ENCODE measurements at regions not wholly inside any gene's neighbourhood (a gene's known extent, or its start where the extent isn't known, plus 50 kb on each side); places are given as distances from the start of the nearest gene placed in this dataset.

DNA sequence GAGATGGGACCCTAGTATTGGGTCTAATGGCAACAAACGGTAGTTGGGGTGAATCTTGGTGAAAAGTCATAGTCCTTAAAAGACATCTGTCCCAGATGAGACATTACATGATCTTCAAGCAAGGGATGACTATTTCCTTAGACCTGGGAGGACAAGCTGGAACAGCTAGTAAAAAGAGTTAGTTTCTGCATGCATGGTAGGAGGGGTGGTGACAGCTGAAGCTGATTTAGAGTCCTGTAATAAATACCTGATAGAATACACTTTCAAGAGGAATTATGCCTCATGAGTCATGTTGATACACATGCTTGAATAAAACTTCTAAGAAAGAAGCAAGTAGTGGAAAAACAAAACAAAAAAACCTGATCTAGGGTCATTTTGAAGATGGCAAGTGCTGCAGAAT, 247.4 kb downstream of the CD109 start:
- no peak for ATAC-seq
- no peak for TF ChIP-seq CSDC2 (CRISPR knock-in tag; IDR thresholded peaks at IDR 0.05)
- no peak for TF ChIP-seq ZC3H10 (CRISPR knock-in tag; IDR thresholded peaks at IDR 0.05)
- TF ChIP-seq, protein P1, sequence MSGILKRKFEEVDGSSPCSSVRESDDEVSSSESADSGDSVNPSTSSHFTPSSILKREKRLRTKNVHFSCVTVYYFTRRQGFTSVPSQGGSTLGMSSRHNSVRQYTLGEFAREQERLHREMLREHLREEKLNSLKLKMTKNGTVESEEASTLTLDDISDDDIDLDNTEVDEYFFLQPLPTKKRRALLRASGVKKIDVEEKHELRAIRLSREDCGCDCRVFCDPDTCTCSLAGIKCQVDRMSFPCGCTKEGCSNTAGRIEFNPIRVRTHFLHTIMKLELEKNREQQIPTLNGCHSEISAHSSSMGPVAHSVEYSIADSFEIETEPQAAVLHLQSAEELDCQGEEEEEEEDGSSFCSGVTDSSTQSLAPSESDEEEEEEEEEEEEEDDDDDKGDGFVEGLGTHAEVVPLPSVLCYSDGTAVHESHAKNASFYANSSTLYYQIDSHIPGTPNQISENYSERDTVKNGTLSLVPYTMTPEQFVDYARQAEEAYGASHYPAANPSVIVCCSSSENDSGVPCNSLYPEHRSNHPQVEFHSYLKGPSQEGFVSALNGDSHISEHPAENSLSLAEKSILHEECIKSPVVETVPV (CRISPR knock-in tag; IDR thresholded peaks at IDR 0.05): no peak
- TF ChIP-seq TOX (CRISPR knock-in tag; IDR thresholded peaks at IDR 0.05; ENCODE audit: borderline replicate concordance): no peak
- TF ChIP-seq GLIS3 (CRISPR knock-in tag; IDR thresholded peaks at IDR 0.05): no peak
- TF ChIP-seq TCF4 (CRISPR knock-in tag; IDR thresholded peaks at IDR 0.05; ENCODE audit: borderline replicate concordance): no peak
- TF ChIP-seq ZFP3 (CRISPR knock-in tag; IDR thresholded peaks at IDR 0.05): no peak
- no peak for TF ChIP-seq POU6F1 (CRISPR knock-in tag; IDR thresholded peaks at IDR 0.05; ENCODE audit: borderline replicate concordance, low read depth)
- TF ChIP-seq ISL1 (CRISPR knock-in tag; IDR thresholded peaks at IDR 0.05): no peak
- TF ChIP-seq ZNF565 (CRISPR knock-in tag; conservative IDR thresholded peaks at IDR 0.05; ENCODE audit: low read depth): no peak
- no peak for TF ChIP-seq PATZ1 (CRISPR knock-in tag; IDR thresholded peaks at IDR 0.05; ENCODE audit: borderline replicate concordance)

DNA sequence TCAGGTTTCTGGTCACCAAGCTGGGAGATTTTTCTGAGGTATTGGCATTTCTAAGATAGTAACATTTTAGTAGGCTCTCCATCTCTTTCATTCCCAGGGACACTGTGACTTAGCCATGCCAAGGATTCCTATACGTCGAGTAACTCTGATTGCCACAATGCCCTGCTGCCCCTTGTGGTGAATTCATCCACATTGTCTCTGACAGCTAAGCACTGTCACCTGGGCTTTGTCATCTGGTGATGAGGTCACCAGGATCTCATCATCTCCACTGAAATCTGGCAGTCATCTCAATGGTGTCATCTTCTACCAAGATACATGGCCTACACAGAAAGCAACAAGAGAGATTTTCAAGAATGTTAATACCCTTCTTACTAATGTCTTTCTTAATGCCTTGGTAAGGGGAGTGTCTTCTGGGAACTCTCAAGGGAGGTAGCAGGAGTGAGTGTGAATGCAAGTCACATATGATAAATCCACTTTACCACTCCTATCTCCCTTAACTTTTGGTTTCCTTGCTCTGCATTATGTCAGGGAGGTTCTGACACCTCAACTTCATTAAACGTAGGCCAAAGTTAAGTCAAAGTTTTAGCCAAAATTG, 246.7 kb downstream of the CD109 start:
- peak; percentile 56 for ATAC-seq

GRCh38 chr6:73941892-73942291, 245.9 kb downstream of the CD109 start:
- TF ChIP-seq ZNF8 (CRISPR knock-in tag; IDR thresholded peaks at IDR 0.05) (no peak), POU6F1 (CRISPR knock-in tag; IDR thresholded peaks at IDR 0.05; ENCODE audit: borderline replicate concordance, low read depth) (no peak), TCF4 (CRISPR knock-in tag; IDR thresholded peaks at IDR 0.05; ENCODE audit: borderline replicate concordance) (no peak), TSHZ2 (CRISPR knock-in tag; IDR thresholded peaks at IDR 0.05) (no peak), ZC3H10 (CRISPR knock-in tag; IDR thresholded peaks at IDR 0.05) (no peak), ARNTL (CRISPR knock-in tag; IDR thresholded peaks at IDR 0.05; ENCODE audit: borderline replicate concordance, low read depth) (no peak), CREB5 (CRISPR knock-in tag; IDR thresholded peaks at IDR 0.05; ENCODE audit: low read depth) (no peak)
- ATAC-seq: no peak

More for the DNA sequence above, 246.7 kb downstream of the CD109 start:
- TF ChIP-seq GLIS3 (CRISPR knock-in tag; IDR thresholded peaks at IDR 0.05): no peak

DNA sequence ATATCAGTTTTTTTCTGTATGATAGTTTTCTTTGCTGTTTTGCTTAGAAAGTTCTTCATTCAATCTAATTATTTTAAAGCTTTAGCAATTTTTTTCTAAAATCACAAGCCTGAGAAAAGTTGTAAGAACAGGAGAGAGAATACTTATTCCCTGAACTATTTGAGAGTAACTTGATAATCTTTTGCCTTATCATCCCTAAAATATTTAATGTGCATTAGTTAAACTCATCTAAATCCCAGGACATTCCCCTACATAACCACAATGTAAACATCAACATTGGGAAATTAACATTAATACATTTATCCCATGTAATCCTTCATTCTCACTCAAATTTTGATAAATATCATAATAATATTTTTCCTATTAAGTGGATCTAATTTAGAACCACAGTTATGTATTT, 241.8 kb downstream of the CD109 start:
- no peak for ATAC-seq
- TF ChIP-seq POU6F1 (CRISPR knock-in tag; IDR thresholded peaks at IDR 0.05; ENCODE audit: borderline replicate concordance, low read depth) (no peak), ZNF70 (CRISPR knock-in tag; IDR thresholded peaks at IDR 0.05) (no peak), PATZ1 (CRISPR knock-in tag; IDR thresholded peaks at IDR 0.05; ENCODE audit: borderline replicate concordance) (no peak), ZC3H10 (CRISPR knock-in tag; IDR thresholded peaks at IDR 0.05) (no peak), SNAI2 (CRISPR knock-in tag; IDR thresholded peaks at IDR 0.05) (no peak), OSR1 (CRISPR knock-in tag; IDR thresholded peaks at IDR 0.05) (no peak), RARB (CRISPR knock-in tag; IDR thresholded peaks at IDR 0.05) (no peak), CREB5 (CRISPR knock-in tag; IDR thresholded peaks at IDR 0.05; ENCODE audit: low read depth) (no peak)

All from SK-N-SH treated with all-trans-retinoic acid at 6 μM for 48 hours (cell line).